Stimulated activated CD4-positive, alpha-beta T cell treated with anti-CD3 and anti-CD28 coated beads, Interleukin-1b, Interleukin-23, amount 100 ng/mL, for 1 hour (primary cell): ENCODE measurements at regions not wholly inside any gene's neighbourhood (a gene's known extent, or its start where the extent isn't known, plus 50 kb on each side); places are given as distances from the start of the nearest gene placed in this dataset.
A peak's percentile ranks its signal among the peaks of the same experiment; 100 is the strongest.

Source experiments
- DNase-seq, 2 donors: peaks; one replicate each; pipeline ENCODE4 v3.0.0-alpha.2; 2020; ENCODE audit warnings: low read depth in 2 of 2

- no peak for DNase-seq
Observed at GRCh38 chr11:113554526-113554925, 79.3 kb upstream of the DRD2 start.

GRCh38 chr11:113553915-113554314, 78.7 kb upstream of the DRD2 start:
- no peak for DNase-seq

GRCh38 chr11:113553235-113553634, 78.0 kb upstream of the DRD2 start:
- no peak for DNase-seq

GRCh38 chr11:113552271-113552670, 77.1 kb upstream of the DRD2 start:
- no peak for DNase-seq

GRCh38 chr11:113551645-113552044, 76.4 kb upstream of the DRD2 start:
- no peak for DNase-seq

- DNase-seq = no peak
Observed at GRCh38 chr11:113549611-113550578, 74.7 kb upstream of the DRD2 start.

GRCh38 chr11:113549061-113549460, 73.9 kb upstream of the DRD2 start:
- DNase-seq = no peak

GRCh38 chr11:113547739-113548138, 72.5 kb upstream of the DRD2 start:
- no peak for DNase-seq

GRCh38 chr11:113546757-113547507, 71.7 kb upstream of the DRD2 start:
- no peak for DNase-seq

GRCh38 chr11:113542420-113542819, 67.2 kb upstream of the DRD2 start:
- no peak for DNase-seq

- no peak for DNase-seq
Observed at GRCh38 chr11:113540416-113541330, 65.5 kb upstream of the DRD2 start.

GRCh38 chr11:113538451-113539412, 63.5 kb upstream of the DRD2 start:
- DNase-seq = no peak

GRCh38 chr11:113534625-113535024, 59.4 kb upstream of the DRD2 start:
- no peak for DNase-seq

GRCh38 chr11:113533425-113533698, 58.2 kb upstream of the DRD2 start:
- DNase-seq = no peak

GRCh38 chr11:113532697-113533424, 57.7 kb upstream of the DRD2 start:
- DNase-seq = peak; percentile 6 to 29

GRCh38 chr11:113531575-113532451, 56.6 kb upstream of the DRD2 start:
- no peak for DNase-seq

- DNase-seq = no peak
Observed at GRCh38 chr11:113531083-113531482, 55.9 kb upstream of the DRD2 start.

- no peak for DNase-seq
Observed at GRCh38 chr11:113529606-113530005, 54.4 kb upstream of the DRD2 start.

GRCh38 chr11:113528982-113529381, 53.8 kb upstream of the DRD2 start:
- DNase-seq = no peak
